GM21786 (cell line): ENCODE measurements at regions not wholly inside any gene's neighbourhood (a gene's known extent, or its start where the extent isn't known, plus 50 kb on each side); places are given as distances from the start of the nearest gene placed in this dataset.
A peak's percentile ranks its signal among the peaks of the same experiment; 100 is the strongest.
"Not testable (repeated sequence)": the region's sequence is repeated elsewhere in the genome, so short reads cannot be mapped to it uniquely, and the experiment has no call there.

Experiments
- ATAC-seq: cut with Tn5 transposase; IDR thresholded peaks from one replicate; pipeline ENCODE4 v1.9.1; 2021; ENCODE audit not compliant: unreplicated experiment

DNA sequence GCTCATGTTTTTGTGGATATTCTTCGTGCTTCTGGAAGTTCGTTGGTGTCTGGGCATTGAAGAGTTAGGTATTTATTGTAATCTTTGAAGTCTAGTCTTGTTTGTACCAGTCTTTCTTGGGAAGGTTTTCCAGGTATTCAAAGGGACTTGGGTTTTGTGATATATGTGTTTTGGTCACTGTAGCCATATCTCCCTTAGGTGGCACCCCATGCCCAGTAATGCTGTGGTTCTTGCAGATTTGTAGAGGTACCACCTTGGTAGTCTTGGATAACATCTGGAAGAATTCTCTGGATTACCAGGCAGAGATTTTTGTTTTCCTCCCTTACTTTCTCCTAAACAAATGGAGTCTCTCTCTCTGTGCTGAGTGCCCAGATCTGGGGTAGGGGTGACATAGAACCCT, 184.1 kb downstream of the TEX13C start:
- no peak for ATAC-seq

DNA sequence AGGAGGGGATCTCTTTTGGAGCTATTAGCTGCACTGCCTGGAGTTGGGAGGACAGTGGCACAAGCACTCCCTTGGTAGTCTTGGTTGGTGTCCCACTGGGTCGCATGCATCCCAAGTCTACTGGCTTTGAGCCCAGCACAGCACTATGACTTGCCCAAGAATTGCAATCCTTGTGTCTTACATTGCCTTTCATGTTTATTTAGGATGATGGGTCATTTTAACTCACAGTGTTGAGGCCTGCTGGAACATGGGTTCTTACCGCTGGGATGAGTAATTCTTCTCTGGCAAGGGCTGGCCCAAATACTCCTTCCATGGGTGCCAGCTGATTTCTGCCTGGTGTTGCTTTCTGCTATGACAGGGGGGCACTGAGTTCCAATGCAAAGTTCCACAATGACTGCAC, 185.5 kb downstream of the TEX13C start:
- ATAC-seq, result no peak

DNA sequence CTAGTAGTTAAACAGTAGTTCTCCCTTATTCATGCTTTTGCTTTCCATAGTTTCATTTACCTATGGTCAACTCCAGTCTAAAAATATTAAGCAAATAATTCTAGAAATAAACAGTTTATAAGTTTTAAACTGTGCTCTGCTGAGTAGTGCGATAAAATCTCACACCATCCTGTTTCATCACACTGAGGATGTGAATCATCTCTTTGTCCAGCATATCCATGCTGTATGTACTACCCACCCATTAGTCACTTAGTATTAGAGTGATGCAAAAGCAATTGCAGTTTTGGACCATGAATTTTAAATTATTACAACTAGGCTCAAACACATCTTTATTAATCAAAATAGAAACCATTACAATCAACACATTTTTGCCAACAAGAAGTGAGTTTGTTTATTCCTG, 187.4 kb downstream of the TEX13C start:
- ATAC-seq, result no peak

DNA sequence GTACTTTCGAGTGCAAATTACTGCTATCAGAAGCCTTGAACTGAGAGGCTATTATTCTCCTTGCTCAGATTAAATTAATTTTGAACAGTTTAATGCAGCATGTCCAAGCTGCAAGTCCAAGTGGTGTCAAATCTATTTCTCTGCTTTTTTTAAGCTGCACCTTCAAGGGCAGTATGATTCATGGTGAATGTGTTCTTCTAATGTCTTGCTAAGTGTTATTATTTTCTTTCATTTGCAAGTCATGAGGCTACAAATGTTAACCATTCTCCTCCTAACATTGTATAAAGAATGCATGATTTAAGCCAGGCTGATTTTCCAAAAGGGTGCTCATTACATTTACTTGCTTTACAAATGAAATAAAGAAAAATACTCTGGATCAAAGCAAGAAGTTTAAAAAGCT, 200.4 kb downstream of the TEX13C start:
- no peak for ATAC-seq

DNA sequence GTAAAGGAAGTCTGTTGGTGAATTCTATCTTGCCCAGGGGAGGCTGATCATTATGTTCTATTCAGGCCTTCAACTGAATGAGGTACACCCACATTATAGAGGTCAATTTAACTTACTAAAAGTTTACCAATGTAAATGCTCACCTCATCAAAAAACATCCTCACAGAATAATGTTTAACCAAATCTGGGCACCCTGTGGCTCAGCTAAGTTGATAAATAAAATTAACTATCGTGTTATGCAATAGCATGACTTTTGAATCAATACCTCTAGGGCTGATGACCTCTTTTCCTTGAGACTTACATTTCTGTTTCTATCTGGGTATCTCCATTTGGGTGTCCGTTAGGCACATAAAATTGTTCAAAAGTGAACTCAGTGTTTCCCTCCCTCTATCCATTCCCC, 203.1 kb downstream of the TEX13C start:
- ATAC-seq, result no peak

DNA sequence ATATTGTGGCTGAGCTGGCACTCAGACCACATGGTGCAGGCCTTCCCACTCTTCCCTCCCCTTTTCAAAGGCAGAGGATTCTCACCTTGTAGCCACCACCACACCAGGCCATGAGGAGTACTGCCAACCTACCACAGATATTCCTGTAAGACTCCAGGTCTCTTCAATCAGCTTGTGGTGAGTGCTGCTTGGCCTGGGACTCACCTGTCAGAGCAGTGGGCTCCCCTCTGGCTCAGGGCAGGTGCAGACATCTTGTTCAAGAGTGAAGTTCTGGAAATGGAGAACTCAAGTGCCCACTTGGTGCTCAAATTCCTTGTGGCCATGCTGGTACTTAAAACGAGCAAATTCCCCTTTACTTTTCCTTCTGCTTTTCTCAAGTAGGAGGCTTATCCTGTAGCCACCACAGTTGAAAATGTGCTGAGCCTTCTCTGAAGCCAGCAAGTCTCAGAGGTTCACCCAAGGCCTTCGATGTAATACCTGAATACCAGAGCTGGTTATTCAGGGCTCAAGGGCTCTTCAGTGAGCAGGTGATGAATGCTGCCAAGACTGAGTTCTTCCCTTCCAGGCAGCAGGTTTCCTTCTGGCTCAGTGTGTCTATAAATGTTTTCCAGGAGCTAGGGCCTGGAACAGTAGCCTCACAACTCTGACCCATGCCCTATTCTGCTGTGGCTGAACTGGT, 212.9 kb downstream of the TEX13C start:
- ATAC-seq, result no peak

DNA sequence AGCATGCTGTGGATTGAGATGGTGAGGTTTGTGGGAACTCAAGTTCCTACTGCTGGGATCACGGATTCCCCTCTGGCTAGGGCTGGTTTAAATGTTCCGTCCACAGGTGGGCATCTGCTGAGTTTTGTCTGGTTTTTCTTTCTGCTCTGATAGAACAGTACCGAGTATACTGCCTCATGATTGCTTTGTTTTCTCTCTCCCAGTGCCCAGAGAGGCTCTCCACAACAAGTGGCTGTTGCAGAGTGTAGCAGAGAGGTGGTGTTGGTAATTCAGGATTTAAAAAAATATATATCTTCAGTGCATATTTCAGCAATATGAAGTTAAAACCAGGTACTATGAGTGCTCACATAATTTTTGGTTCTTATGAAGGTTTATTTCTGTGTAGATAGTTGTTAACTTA, 213.7 kb downstream of the TEX13C start:
- no peak for ATAC-seq

DNA sequence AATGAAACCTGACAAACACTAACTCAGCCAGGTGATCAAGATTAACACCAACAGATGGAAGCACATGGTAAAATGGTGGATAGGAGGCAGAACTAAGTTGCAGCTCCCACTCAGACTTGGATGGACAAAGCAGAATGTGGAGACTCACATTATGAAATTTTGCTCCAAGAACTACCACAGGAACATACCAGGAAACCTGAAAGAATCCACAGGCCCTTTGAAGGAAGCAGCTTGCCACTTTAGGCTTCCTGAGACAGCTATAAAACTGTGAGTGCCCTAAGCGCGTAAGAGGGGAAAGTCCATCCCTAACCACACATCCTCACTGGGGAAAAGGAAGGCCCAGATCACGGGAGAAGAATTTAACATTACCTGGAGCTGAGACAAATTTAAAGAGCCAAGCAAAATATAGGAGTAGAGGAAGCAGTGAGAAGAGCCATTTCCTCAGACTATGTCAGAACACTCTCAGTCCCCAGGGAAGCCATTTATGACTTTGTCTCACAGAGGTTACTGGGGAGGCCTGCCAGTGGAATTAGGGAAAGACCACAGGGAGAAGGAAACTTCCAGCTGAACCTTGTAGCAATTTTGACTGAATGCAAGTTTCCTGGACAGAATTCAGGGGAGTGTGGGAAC, 224.5 kb downstream of the TEX13C start:
- no peak for ATAC-seq

DNA sequence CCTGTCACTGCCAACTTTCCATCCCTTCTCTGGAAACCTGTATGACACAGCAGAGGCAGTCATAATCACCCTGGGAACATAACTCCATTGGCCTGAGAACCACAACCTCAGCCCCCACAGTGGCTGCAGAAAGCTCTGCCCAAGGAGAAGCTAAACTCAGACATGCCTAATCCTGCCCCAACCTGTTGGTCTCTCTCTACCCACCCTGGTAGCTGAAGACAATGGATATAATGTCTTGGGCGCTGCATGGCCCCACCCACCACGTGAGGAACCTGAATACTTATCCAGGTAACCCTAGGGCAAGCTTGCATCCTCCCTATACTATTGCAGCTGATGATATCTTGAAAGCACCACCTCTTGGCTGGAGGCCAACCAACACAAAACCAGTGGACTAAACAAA, 225.2 kb downstream of the TEX13C start:
- ATAC-seq, result no peak

DNA sequence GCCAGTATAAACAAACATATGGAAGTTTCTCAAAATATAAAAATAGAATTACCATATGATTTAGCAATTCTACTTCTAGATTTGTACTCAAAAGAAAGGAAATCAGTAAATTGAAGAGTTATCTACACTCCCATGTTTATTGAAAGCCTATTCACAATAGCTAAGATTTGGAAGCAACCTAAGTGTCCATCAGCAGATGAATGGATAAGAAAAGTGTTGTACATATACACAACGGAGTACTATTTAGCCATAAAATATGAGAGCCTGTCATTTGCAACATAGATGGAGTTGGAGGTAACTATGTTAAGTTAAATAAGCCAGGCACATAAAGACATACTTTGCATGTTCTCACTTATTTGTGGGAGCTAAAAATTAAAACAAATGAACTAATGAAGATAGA, 257.8 kb downstream of the TEX13C start:
- no peak for ATAC-seq

DNA sequence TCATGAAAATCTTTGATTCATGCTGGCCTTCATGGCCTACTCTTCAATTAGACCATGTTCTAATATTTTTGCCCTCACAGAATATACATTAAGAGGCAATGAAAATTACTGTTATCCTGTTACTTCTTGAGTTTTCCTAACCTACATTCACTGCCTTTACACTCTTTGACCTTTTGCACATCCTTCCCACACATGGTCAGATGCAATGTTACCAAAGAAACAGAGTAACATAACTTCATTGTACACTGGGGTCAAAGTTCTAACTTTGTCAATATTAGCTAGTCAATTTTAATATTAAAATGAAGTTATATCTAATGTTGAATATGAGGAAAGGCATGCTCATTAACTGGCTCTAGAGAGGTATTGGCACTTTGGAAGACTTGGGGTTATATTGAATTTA, 284.8 kb downstream of the TEX13C start:
- ATAC-seq, result no peak

DNA sequence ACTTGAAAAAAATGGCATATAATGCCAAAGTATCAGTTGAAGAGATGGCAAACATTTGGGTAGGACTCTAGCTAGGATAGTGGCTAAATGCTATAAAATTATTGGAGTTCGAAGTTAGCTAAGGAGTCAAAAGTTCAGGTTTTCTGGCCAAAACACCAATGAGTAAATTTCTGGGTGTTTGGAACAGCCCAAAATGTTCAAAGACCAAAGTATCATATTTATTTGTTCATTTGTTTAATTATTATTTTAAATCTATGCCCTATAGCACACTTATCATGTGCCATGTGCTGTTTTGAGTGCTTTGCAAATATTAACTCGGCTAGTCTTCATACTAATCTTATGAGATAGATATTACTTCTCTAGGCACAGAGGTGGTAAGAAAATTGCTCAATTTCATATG, 285.5 kb downstream of the TEX13C start:
- no peak for ATAC-seq

DNA sequence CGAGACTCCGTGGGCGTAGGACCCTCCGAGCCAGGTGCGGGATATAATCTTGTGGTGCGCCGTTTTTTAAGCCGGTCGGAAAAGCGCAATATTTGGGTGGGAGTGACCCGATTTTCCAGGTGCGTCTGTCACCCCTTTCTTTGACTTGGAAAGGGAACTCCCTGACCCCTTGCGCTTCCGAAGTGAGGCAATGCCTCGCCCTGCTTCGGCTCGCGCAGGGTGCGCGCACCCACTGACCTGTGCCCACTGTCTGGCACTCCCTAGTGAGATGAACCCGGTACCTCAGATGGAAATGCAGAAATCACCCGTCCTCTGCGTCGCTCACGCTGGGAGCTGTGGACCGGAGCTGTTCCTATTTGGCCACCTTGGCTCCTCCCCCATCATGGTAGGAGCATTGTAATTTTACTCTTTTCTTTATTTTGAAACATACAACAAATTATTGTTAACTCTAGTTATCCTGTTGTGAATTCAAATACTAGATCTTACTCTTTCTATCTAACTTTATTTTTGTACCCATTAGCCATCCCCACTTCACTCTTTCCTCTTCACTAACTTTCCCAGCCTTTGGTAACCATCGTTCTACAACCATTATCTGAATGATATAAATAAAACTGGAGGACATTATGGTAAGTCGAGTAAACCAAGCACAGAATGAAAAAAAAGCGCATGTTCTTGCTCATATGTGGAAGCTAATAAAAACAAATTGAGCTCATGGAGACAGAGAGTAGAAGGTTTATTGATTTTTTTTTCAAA, 295.1 kb downstream of the TEX13C start:
- ATAC-seq, result not testable (repeated sequence)

DNA sequence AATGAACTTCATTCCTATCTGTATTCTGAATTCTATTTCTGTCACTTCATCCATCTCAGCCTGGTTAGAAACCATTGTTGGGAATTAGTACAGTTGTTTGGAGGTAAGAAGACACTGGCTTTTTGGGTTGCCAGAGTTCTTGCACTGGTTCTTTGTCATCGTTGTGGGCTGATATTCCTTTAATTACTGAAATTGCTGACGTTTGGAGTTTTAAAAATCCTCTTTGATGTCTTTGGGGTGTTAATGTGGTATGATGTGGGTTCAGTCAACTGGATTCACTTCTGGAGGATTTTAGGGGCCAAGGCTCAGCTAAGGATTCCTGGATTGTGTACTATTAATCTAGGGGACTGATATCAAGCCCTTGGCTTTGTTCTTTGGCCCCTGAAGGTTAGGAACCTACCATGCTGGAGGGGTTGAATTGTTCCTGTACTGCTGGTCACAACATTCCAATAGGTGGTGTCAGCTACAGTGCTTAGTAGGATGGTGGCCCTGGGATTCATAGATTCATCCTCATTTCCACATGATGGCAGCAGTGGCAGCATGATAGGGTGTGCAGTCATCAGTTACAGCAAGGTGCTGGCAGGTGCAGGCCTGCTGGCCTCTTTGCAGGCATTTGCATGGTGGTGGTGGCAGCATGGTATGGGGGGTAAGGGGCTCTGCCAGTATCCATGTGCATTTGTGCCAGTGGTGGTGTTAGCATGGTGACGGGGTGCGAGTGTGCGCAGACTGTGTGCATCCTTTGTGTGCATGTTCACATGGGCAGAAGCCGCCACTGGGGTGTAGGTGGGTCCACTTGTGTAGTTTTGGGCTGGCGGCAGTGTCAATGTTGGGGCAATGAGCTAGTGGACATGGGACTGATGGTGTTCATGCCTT, 301.3 kb downstream of the TEX13C start:
- no peak for ATAC-seq

DNA sequence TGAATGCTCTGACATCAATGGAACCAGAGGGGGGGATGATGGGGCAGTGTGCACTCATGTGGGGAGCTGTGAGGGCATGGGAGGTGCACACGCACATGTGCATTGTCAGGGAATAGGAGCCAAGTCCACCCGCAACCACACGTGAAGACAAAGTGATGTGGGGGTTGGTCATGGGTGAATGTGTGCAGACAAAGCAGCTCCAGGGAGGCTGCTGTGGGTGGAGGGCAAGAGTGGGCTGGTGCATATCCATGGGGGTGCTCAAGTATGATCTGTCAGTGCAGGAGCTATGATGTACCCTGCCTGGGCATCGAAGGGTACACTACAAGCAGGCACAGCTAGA, 301.9 kb downstream of the TEX13C start:
- ATAC-seq, result no peak

DNA sequence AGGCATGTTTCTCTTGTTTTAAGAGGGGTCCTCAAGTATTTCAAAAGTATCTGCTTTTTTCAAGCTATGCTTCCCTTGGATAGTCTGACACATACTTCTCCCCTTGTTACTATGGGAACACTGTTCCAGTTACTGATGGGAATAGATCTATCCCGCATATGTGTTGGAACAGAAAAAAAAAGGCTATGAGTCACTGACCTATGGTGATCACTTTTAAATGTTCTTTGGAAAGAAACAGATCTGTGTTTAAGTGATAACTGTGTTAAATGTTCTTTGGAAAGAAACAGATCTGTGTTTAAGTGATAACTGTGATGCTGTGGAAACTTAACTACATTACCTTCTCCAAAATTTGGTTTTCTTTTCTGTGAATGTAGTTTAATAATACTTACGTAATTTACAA, 303.2 kb downstream of the TEX13C start:
- no peak for ATAC-seq

DNA sequence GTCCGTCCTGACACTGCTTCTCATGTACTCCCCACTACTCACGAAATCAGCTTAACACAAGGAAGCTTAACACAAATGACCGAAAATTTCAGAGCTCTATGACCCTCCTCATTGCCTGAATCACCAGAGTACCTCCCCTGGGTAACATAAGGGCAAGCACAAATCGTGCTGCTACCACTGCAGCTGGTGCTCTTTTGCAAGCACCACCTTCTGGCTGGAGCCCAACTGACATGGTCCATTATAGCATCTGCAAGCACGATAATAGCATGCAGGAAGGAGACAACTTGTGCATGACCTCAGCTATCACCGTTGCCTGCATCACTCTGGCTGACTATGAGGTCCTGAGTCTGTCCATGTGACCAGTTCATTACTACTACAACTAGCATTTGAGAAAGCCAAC, 308.0 kb downstream of the TEX13C start:
- ATAC-seq, result no peak

DNA sequence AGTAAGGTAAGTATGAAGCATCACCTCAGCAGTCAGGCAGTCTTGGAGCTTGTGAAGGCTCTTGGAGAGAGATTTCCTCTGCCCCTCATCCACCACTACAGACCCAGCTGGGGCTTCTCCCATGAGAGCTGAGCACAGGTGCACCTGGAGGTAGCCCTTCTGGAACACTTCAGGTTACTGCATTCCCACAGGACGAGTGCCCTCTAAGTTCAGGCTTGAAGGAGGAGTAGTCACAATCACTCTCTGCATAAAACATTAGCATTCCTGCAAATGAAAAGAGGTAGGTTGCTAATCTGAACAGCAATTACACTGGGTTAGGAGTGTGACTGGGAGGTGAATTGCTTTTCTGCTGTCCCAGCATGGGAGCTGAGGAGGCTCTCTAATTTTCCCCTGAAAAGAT, 308.8 kb downstream of the TEX13C start:
- ATAC-seq, result no peak

DNA sequence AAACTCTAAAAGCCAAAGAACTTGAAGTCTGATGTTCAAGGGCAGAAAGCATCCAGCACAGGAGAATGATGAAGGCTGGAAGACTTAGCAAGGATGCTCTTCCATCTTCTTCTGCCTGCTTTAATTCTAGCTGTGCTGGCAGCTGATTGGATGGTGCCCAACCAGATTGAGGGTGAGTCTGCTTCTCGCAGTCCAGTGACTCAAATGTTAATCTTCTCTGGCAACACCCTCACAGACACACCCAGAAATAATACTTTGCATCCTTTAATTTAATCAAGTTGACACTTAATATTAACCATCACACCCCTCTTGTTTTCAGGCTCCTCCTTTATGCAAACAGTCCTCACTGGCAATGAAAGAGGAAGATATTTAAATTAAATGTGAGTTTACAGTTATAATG, 321.7 kb downstream of the TEX13C start:
- no peak for ATAC-seq

DNA sequence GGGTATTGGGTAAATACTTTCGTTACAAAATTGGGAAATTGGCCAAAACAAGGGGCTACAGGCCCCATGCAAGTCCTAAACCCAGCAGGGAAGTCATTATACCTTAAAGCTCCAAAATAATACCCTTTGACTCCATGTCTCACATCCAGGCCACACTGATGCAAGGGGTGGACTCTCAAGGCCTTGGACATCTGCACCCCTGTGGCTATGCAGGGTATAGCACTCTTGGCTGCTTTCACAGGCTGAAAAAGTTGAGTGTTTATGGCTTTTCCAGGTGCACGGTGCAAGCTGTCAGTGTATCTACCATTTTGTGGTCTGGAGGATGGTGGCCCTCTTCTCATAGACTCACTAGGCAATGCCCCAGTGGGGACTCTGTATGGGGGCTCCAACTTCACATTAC, 326.5 kb downstream of the TEX13C start:
- peak; percentile 72 for ATAC-seq

DNA sequence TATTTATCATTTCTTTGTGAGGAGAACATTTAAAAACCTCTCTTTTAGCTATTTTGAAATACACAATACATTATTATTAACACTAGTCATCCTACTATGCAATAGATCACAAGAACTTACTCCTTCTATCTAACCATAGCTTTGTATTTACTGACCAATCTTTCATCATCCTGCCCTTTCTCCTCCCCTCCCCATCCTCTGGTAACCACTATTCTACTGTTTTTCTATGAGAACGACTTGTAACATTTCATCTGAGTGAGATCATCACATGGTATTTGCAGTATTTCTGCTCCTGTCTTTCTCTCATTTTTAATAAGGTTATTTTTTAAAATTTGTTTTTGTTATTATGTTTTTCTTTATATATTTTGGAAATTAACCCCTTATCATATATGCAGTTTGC, 331.8 kb downstream of the TEX13C start:
- no peak for ATAC-seq

DNA sequence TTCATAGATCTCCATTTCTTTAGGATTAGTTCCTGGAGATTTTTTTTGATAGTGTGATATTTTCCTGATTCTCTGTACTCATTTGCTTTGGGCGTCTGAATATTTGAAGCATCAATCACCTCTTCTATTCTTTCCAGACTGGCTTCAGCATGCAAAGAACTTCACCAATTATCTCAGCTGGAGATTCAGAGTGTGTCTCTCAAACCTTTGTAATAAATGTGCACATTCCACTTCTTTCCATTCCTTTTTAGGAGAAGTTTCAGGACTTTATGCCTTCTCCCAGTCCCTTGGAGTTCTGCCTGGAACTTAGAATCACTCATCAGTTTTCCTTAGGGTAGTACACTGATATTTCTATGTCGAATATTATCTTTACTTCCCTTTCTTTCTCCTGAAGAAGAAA, 334.8 kb downstream of the TEX13C start:
- ATAC-seq, result no peak
